ENCODE measurements at regions not wholly inside any gene's neighbourhood (a gene's known extent, or its start where the extent isn't known, plus 50 kb on each side); places are given as distances from the start of the nearest gene placed in this dataset.

DNA sequence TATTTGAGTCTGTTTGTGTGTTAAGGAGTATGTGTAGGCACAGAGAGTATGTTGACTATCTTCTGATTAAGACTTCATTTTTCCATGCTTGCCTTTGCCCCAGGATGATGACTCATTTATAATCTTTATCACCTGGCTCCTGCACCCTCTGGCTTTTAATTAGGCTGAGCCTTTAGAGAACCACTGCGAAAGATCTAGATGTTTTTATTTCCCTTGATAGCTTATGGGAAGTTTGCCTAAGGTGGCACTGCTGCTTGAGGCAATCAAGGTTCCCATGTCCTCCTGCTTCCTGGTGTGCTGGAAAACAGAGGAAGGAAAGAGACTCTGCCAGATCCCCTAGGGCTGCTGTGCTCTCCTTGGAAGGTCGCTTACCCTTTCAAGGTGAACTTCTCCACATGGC lies 114.6 kb downstream of the ARL4A start:
- TF ChIP-seq, protein P1, sequence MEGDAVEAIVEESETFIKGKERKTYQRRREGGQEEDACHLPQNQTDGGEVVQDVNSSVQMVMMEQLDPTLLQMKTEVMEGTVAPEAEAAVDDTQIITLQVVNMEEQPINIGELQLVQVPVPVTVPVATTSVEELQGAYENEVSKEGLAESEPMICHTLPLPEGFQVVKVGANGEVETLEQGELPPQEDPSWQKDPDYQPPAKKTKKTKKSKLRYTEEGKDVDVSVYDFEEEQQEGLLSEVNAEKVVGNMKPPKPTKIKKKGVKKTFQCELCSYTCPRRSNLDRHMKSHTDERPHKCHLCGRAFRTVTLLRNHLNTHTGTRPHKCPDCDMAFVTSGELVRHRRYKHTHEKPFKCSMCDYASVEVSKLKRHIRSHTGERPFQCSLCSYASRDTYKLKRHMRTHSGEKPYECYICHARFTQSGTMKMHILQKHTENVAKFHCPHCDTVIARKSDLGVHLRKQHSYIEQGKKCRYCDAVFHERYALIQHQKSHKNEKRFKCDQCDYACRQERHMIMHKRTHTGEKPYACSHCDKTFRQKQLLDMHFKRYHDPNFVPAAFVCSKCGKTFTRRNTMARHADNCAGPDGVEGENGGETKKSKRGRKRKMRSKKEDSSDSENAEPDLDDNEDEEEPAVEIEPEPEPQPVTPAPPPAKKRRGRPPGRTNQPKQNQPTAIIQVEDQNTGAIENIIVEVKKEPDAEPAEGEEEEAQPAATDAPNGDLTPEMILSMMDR (IDR thresholded peaks at IDR 0.05), result no peak
- no peak for TF ChIP-seq EZH2 (IDR thresholded peaks at IDR 0.05; ENCODE audit: borderline replicate concordance, insufficient read depth, low read depth, low read length, poor library complexity, severe bottlenecking)
